Liver (tissue), 8 donors: ENCODE measurements at regions not wholly inside any gene's neighbourhood (a gene's known extent, or its start where the extent isn't known, plus 50 kb on each side); places are given as distances from the start of the nearest gene placed in this dataset.

Experiments
- DNase-seq: peaks from one replicate; pipeline ENCODE4 v3.0.0-alpha.2; 2017; ENCODE audit warnings: low spot score
- H3K27ac ChIP-seq, 2 donors: one replicate each; pipeline ENCODE4 v1.7.0; 2013; ENCODE audit warnings: inconsistent platforms in 2 of 2, low read length in 2 of 2, control low read depth in 1 of 2, low read depth in 1 of 2, mild to moderate bottlenecking in 1 of 2
- H3K27me3 ChIP-seq, 4 donors: one replicate each; pipeline versions ENCODE4 v1.6.1 to v1.7.0; 2013; ENCODE audit warnings: low read length in 3 of 4, inconsistent platforms in 1 of 4, mild to moderate bottlenecking in 1 of 4, moderate library complexity in 1 of 4; ENCODE audit not compliant: control insufficient read depth in 4 of 4, insufficient read depth in 4 of 4
- H3K36me3 ChIP-seq, 4 donors: one replicate each; pipeline versions ENCODE4 v1.6.1 to v1.7.0; 2013; ENCODE audit warnings: low read length in 3 of 4, mild to moderate bottlenecking in 3 of 4, low read depth in 1 of 4, moderate library complexity in 1 of 4; ENCODE audit not compliant: control insufficient read depth in 4 of 4, insufficient read depth in 3 of 4
- H3K4me1 ChIP-seq, 4 donors: one replicate each; pipeline versions ENCODE4 v1.6.1 to v1.7.0; 2013; ENCODE audit warnings: low read length in 3 of 4, mild to moderate bottlenecking in 3 of 4, moderate library complexity in 1 of 4; ENCODE audit not compliant: control insufficient read depth in 4 of 4, insufficient read depth in 4 of 4
- H3K4me3 ChIP-seq, 3 donors: one replicate each; pipeline versions ENCODE4 v1.6.1 to v1.7.0; 2013; ENCODE audit warnings: low read length in 3 of 3, control low read depth in 1 of 3, low read depth in 1 of 3, mild to moderate bottlenecking in 1 of 3
- H3K9ac ChIP-seq, 2 donors: one replicate each; pipeline ENCODE4 v1.7.0; 2013; ENCODE audit warnings: low read length in 2 of 2, mild to moderate bottlenecking in 2 of 2, moderate library complexity in 2 of 2, control low read depth in 1 of 2, low read depth in 1 of 2
- H3K9me3 ChIP-seq, 4 donors: one replicate each; pipeline versions ENCODE4 v1.6.1 to v1.7.0; 2013; ENCODE audit warnings: low read length in 3 of 4; ENCODE audit not compliant: control insufficient read depth in 4 of 4
- CTCF ChIP-seq: fragments of 150-350 bp; IDR thresholded peaks from 2 replicates; pipeline ENCODE4 v1.5.1; 2017; ENCODE audit warnings: improper control_type of control experiment, low read depth, low read length; ENCODE audit not compliant: missing input control
- EGR1 ChIP-seq, 2 donors: IDR thresholded peaks; 2 replicates each; pipeline ENCODE4 v1.6.1; 2016 to 2018; ENCODE audit warnings: antibody characterized with exemption in 2 of 2, low read depth in 2 of 2
- FOXA1 ChIP-seq: IDR thresholded peaks from 2 replicates; pipeline ENCODE4 v1.6.1; 2016; ENCODE audit warnings: antibody characterized with exemption
- FOXA2 ChIP-seq: IDR thresholded peaks from 2 replicates; pipeline ENCODE4 v1.6.1; 2016; ENCODE audit warnings: antibody characterized with exemption
- GABPA ChIP-seq, 2 donors: IDR thresholded peaks in 1 of 2; conservative IDR thresholded peaks in 1 of 2; 2 replicates each; pipeline ENCODE4 v1.6.1; 2016; ENCODE audit warnings: antibody characterized with exemption in 2 of 2, mild to moderate bottlenecking in 1 of 2, moderate library complexity in 1 of 2
- HNF4A ChIP-seq, 2 donors: conservative IDR thresholded peaks; 2 replicates each; pipeline ENCODE4 v1.6.1; 2016; ENCODE audit warnings: antibody characterized with exemption in 2 of 2, mild to moderate bottlenecking in 2 of 2
- HNF4G ChIP-seq: IDR thresholded peaks from 2 replicates; pipeline ENCODE4 v1.6.1; 2016; ENCODE audit warnings: antibody characterized with exemption
- JUND ChIP-seq, 2 donors: IDR thresholded peaks; 2 replicates each; pipeline ENCODE4 v1.6.1; 2016; ENCODE audit warnings: antibody characterized with exemption in 2 of 2
- MAX ChIP-seq: IDR thresholded peaks from 2 replicates; pipeline ENCODE4 v1.6.1; 2016; ENCODE audit warnings: antibody characterized with exemption
- NR2F2 ChIP-seq: IDR thresholded peaks from 2 replicates; pipeline ENCODE4 v1.6.1; 2016; ENCODE audit warnings: antibody characterized with exemption
- RAD21 ChIP-seq, 2 donors: IDR thresholded peaks; 2 replicates each; pipeline ENCODE4 v1.6.1; 2016; ENCODE audit warnings: antibody characterized with exemption in 2 of 2, mild to moderate bottlenecking in 2 of 2
- RXRA ChIP-seq, 2 donors: IDR thresholded peaks; 2 replicates each; pipeline ENCODE4 v1.6.1; 2017 to 2018; ENCODE audit warnings: antibody characterized with exemption in 2 of 2, mild to moderate bottlenecking in 1 of 2
- SP1 ChIP-seq: IDR thresholded peaks from 2 replicates; pipeline ENCODE4 v1.6.1; 2018; ENCODE audit warnings: antibody characterized with exemption, mild to moderate bottlenecking
- TAF1 ChIP-seq: conservative IDR thresholded peaks from 2 replicates; pipeline ENCODE4 v1.6.1; 2016; ENCODE audit warnings: antibody characterized with exemption, mild to moderate bottlenecking
- YY1 ChIP-seq: IDR thresholded peaks from 2 replicates; pipeline ENCODE4 v1.6.1; 2016; ENCODE audit warnings: antibody characterized with exemption, mild to moderate bottlenecking
- ZBTB33 ChIP-seq: IDR thresholded peaks from 2 replicates; pipeline ENCODE4 v1.6.1; 2016; ENCODE audit warnings: antibody characterized with exemption
- WGBS: extraction: QIAGEN DNeasy Blood & Tissue Kit; methylation state at CpG from one replicate; pipeline ENCODE4 v1.1.7; 2013; 5-methylcytosine and 5-hydroxymethylcytosine counted together
- TF ChIP-seq, protein P1 (sequence below): IDR thresholded peaks from 2 replicates; pipeline ENCODE4 v1.6.1; 2016; ENCODE audit warnings: antibody characterized with exemption, mild to moderate bottlenecking
- TF ChIP-seq, protein P2 (sequence below): IDR thresholded peaks from 2 replicates; pipeline ENCODE4 v1.6.1; 2016; ENCODE audit warnings: antibody characterized with exemption
- donor health status: healthy.
- donor health status: healthy.
- donor health status: healthy.
- donor health status: healthy.
- donor health status: healthy.

GRCh38 chr3:165994293-165994692 is 157.1 kb upstream of the BCHE start:
- no peaks in the 10 kb centered on the region for H3K4me1 ChIP-seq
- H3K36me3 ChIP-seq = no peaks in the 10 kb centered on the region
- no peak overlapping the region for H3K9ac ChIP-seq
- no peaks in the 10 kb centered on the region for H3K9me3 ChIP-seq
- no peak overlapping the region for H3K27ac ChIP-seq
- DNase-seq = no peak
- H3K4me3 ChIP-seq = no peak overlapping the region
- H3K27me3 ChIP-seq = no peaks in the 10 kb centered on the region
- TF ChIP-seq MAX = no peak
- TF ChIP-seq, protein P1, sequence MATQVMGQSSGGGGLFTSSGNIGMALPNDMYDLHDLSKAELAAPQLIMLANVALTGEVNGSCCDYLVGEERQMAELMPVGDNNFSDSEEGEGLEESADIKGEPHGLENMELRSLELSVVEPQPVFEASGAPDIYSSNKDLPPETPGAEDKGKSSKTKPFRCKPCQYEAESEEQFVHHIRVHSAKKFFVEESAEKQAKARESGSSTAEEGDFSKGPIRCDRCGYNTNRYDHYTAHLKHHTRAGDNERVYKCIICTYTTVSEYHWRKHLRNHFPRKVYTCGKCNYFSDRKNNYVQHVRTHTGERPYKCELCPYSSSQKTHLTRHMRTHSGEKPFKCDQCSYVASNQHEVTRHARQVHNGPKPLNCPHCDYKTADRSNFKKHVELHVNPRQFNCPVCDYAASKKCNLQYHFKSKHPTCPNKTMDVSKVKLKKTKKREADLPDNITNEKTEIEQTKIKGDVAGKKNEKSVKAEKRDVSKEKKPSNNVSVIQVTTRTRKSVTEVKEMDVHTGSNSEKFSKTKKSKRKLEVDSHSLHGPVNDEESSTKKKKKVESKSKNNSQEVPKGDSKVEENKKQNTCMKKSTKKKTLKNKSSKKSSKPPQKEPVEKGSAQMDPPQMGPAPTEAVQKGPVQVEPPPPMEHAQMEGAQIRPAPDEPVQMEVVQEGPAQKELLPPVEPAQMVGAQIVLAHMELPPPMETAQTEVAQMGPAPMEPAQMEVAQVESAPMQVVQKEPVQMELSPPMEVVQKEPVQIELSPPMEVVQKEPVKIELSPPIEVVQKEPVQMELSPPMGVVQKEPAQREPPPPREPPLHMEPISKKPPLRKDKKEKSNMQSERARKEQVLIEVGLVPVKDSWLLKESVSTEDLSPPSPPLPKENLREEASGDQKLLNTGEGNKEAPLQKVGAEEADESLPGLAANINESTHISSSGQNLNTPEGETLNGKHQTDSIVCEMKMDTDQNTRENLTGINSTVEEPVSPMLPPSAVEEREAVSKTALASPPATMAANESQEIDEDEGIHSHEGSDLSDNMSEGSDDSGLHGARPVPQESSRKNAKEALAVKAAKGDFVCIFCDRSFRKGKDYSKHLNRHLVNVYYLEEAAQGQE = no peak
- no peak for TF ChIP-seq EGR1 (IDR thresholded peaks at IDR 0.05; ENCODE audit: low read depth in 2 of 2)
- TF ChIP-seq FOXA2 = no peak
- no peak for TF ChIP-seq FOXA1
- TF ChIP-seq HNF4G = no peak
- TF ChIP-seq CTCF = no peak
- WGBS = 15% methylated on average over 1 of the region's 1 CpG

- Histone ChIP-seq H3K4me3 (no peak overlapping the region), H3K9ac (no peak overlapping the region), H3K9me3 (no peaks in the 10 kb centered on the region), H3K27ac (no peak overlapping the region), H3K27me3 (no peaks in the 10 kb centered on the region), H3K4me1 (no peaks in the 10 kb centered on the region), H3K36me3 (no peaks in the 10 kb centered on the region)
- 59% methylated on average over 1 of the region's 1 CpG for whole genome bisulfite sequencing
- no peak for DNase-seq
- TF ChIP-seq RAD21 (IDR thresholded peaks at IDR 0.05) (no peak), ZBTB33 (no peak), GABPA (IDR thresholded peaks at IDR 0.05 in 1 of 2, conservative IDR thresholded peaks at IDR 0.05 in 1 of 2) (no peak), CTCF (no peak), HNF4A (conservative IDR thresholded peaks at IDR 0.05) (no peak), FOXA1 (no peak), JUND (IDR thresholded peaks at IDR 0.05) (no peak), SP1 (no peak), MAX (no peak), EGR1 (IDR thresholded peaks at IDR 0.05; ENCODE audit: low read depth in 2 of 2) (no peak), HNF4G (no peak), RXRA (IDR thresholded peaks at IDR 0.05) (no peak), FOXA2 (no peak), YY1 (no peak), NR2F2 (no peak), TAF1 (no peak)
- TF ChIP-seq, protein P1 = no peak
- TF ChIP-seq, protein P2, sequence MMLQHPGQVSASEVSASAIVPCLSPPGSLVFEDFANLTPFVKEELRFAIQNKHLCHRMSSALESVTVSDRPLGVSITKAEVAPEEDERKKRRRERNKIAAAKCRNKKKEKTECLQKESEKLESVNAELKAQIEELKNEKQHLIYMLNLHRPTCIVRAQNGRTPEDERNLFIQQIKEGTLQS = no peak
Measured at GRCh38 chr3:165984589-165984988, 147.4 kb upstream of the BCHE start.
